ENCODE measurements at regions not wholly inside any gene's neighbourhood (a gene's known extent, or its start where the extent isn't known, plus 50 kb on each side); places are given as distances from the start of the nearest gene placed in this dataset.

DNA sequence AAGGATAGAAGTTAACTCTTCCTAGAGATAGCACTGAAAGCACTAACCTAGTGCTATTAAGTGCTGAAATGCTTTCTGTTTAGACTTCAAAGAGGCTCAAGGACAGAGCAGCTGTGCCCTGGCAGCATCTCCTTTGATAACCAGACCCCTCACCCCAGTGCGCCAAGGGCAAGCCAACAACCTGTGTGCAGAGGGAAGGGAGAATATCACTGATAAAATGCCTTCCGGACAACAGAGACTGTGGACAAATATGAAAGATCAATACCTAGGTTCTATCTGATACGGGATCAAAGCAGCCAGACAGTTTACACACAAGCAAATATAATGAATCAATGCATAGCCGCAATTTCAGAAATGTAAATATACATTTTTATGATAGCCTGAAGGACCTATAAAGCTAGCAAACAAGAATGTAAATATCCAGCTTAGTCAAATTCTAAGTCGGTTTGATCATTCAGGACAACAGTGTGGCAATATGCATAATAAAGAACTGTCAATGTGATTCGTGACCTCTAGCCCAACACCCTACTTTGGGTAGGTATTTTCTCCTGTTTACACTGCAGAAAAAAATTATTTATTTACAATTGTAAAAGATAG, 91.8 kb upstream of the RFX8 start:
- H3K27me3 Mint-ChIP-seq (ENCODE audit: unreplicated experiment), result peaks cover 2% of the 10 kb centered on the region
- H3K9me3 Mint-ChIP-seq (ENCODE audit: unreplicated experiment), result no peaks in the 10 kb centered on the region
- DNase-seq (ENCODE audit: low spot score), result no peak
- TF ChIP-seq, protein P1, sequence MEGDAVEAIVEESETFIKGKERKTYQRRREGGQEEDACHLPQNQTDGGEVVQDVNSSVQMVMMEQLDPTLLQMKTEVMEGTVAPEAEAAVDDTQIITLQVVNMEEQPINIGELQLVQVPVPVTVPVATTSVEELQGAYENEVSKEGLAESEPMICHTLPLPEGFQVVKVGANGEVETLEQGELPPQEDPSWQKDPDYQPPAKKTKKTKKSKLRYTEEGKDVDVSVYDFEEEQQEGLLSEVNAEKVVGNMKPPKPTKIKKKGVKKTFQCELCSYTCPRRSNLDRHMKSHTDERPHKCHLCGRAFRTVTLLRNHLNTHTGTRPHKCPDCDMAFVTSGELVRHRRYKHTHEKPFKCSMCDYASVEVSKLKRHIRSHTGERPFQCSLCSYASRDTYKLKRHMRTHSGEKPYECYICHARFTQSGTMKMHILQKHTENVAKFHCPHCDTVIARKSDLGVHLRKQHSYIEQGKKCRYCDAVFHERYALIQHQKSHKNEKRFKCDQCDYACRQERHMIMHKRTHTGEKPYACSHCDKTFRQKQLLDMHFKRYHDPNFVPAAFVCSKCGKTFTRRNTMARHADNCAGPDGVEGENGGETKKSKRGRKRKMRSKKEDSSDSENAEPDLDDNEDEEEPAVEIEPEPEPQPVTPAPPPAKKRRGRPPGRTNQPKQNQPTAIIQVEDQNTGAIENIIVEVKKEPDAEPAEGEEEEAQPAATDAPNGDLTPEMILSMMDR (IDR thresholded peaks at IDR 0.05; ENCODE audit: unreplicated experiment), result no peak
- H3K4me3 Mint-ChIP-seq (ENCODE audit: unreplicated experiment), result no peak overlapping the region
- H3K27ac Mint-ChIP-seq (ENCODE audit: unreplicated experiment), result no peak overlapping the region
- H3K36me3 Mint-ChIP-seq (ENCODE audit: low read depth, unreplicated experiment), result no peaks in the 10 kb centered on the region
- peaks cover 6% of the 10 kb centered on the region for H3K4me1 Mint-ChIP-seq (ENCODE audit: unreplicated experiment)

DNA sequence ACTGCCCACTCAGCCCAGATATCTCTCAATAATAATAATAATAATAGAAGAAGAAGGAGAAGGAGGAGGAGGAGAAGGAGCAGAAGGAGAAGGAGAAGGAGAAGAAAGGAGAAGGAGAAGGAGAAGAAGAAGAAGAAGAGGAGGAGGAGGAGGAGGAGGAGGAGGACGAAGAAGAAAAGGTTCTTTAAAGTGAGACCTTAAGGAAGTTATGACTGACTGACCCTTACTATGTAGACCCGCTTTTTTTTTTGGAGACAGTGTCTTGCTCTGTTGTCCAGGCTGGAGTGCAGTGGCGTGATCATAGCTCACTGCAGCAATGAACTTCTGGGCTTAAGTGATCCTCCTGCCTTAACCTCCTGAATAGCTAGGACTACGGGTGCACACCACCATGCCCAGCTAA, 88.9 kb upstream of the RFX8 start:
- no peak overlapping the region for H3K27ac Mint-ChIP-seq (ENCODE audit: unreplicated experiment)
- peaks cover 16% of the 10 kb centered on the region for H3K4me1 Mint-ChIP-seq (ENCODE audit: unreplicated experiment)

DNA sequence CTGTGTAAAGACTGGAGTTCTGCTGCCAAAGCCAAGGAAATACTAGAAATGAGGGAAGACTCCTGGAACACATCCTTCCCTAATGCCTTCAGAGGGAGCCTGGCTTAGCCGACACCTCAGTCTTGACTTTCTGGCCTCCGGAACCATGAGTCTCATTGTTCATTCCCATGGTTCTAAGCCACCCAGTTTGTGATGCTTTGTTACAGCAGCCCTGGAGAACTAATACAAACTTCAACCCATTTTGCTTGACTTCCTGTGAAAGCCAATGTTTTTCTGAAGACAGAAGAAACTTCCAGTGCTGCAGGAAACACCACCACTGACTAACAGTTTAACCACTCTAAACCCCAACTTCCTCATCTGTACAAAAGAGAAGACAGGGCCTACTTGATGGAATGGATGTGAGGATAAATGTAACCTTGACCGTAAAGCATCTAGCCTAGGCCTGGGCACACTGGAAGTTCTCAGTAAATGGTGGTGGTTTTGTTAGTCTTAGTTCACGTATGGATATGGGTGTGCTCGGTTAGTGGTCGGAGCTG, 85.9 kb upstream of the RFX8 start:
- no peaks in the 10 kb centered on the region for H3K36me3 Mint-ChIP-seq (ENCODE audit: low read depth, unreplicated experiment)
- no peaks in the 10 kb centered on the region for H3K9me3 Mint-ChIP-seq (ENCODE audit: unreplicated experiment)
- H3K27ac Mint-ChIP-seq (ENCODE audit: unreplicated experiment), result no peak overlapping the region
- peaks cover 2% of the 10 kb centered on the region for H3K27me3 Mint-ChIP-seq (ENCODE audit: unreplicated experiment)
- H3K4me1 Mint-ChIP-seq (ENCODE audit: unreplicated experiment), result peaks cover 18% of the 10 kb centered on the region
- DNase-seq (ENCODE audit: low spot score), result no peak
- TF ChIP-seq, protein P1 (IDR thresholded peaks at IDR 0.05; ENCODE audit: unreplicated experiment), result no peak
- no peak overlapping the region for H3K4me3 Mint-ChIP-seq (ENCODE audit: unreplicated experiment)

More for the DNA sequence above, 88.9 kb upstream of the RFX8 start:
- peaks cover 2% of the 10 kb centered on the region for H3K27me3 Mint-ChIP-seq (ENCODE audit: unreplicated experiment)
- H3K36me3 Mint-ChIP-seq (ENCODE audit: low read depth, unreplicated experiment), result no peaks in the 10 kb centered on the region
- TF ChIP-seq, protein P1 (IDR thresholded peaks at IDR 0.05; ENCODE audit: unreplicated experiment), result no peak
- no peak for DNase-seq (ENCODE audit: low spot score)
- no peaks in the 10 kb centered on the region for H3K9me3 Mint-ChIP-seq (ENCODE audit: unreplicated experiment)
- no peak overlapping the region for H3K4me3 Mint-ChIP-seq (ENCODE audit: unreplicated experiment)

DNA sequence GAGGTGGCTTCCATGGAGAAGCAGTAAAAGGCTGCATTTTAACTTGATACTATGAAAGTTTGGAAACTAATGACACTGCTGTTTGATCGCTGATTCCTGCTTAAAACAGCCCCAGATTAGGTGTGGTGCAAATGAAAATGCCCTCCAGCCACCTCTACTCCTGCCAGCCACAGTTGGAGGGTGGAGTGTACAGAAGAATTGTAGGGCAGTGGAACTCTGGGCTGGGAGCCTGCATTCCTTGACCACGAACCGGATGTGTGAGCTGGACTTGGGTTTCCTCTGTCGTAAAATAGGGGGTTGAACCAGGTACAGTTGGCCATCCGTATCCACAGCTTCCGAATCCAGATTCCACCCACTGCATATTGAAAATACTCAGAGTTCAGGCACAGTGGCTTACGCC, 84.6 kb upstream of the RFX8 start:
- Mint-ChIP-seq H3K4me3 (ENCODE audit: unreplicated experiment) (no peak overlapping the region), H3K36me3 (ENCODE audit: low read depth, unreplicated experiment) (no peaks in the 10 kb centered on the region), H3K4me1 (ENCODE audit: unreplicated experiment) (peaks cover 14% of the 10 kb centered on the region), H3K27me3 (ENCODE audit: unreplicated experiment) (peaks cover 2% of the 10 kb centered on the region), H3K27ac (ENCODE audit: unreplicated experiment) (no peak overlapping the region), H3K9me3 (ENCODE audit: unreplicated experiment) (no peaks in the 10 kb centered on the region)
- DNase-seq (ENCODE audit: low spot score), result no peak
- TF ChIP-seq, protein P1 (IDR thresholded peaks at IDR 0.05; ENCODE audit: unreplicated experiment), result no peak

DNA sequence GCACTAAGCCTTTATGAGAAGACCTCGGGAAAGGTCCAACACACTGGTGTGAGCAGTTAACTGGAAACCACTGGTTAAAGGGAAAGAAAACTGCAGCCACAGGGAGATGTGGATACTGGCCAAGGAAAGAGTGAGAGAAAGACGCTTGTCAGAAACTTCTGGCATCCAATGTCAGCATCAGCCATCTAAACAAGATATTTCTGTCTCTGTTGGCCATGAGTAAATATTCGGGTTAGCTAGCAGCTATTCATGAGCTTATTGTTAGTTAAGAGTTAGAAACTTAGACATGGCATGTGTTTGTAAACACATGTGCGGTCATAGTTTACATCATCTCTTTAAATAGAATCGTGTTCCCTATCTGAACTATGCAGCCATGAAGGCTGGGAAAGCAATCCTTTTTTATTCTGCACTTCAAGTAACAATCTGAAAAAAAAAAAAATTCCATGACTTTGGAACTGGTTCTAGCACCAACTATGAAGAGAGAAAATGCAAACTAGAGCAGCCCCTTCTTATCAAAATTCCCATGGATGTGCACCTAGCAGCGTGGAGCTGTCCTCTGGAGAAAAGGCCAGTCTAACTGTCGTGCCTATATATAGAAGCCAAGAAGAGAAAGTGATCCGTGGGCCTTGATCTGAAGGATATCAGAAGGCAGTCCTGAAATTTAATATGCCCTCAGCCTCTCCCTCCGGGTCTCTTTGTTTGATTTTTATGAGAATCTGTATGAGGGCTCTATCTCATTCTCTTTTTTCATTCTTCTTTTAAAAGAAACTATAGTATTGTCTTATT, 84.0 kb upstream of the RFX8 start:
- peaks cover 3% of the 10 kb centered on the region for H3K27me3 Mint-ChIP-seq (ENCODE audit: unreplicated experiment)
- no peak for DNase-seq (ENCODE audit: low spot score)
- peaks cover 12% of the 10 kb centered on the region for H3K4me1 Mint-ChIP-seq (ENCODE audit: unreplicated experiment)
- H3K27ac Mint-ChIP-seq (ENCODE audit: unreplicated experiment), result no peak overlapping the region
- H3K36me3 Mint-ChIP-seq (ENCODE audit: low read depth, unreplicated experiment), result no peaks in the 10 kb centered on the region
- H3K9me3 Mint-ChIP-seq (ENCODE audit: unreplicated experiment), result no peaks in the 10 kb centered on the region
- no peak overlapping the region for H3K4me3 Mint-ChIP-seq (ENCODE audit: unreplicated experiment)
- TF ChIP-seq, protein P1 (IDR thresholded peaks at IDR 0.05; ENCODE audit: unreplicated experiment), result no peak

Measured in endothelial cell (in vitro differentiated cells).